A673 (cell line): ENCODE measurements at regions not wholly inside any gene's neighbourhood (a gene's known extent, or its start where the extent isn't known, plus 50 kb on each side); places are given as distances from the start of the nearest gene placed in this dataset.
"Not testable (repeated sequence)": the region's sequence is repeated elsewhere in the genome, so short reads cannot be mapped to it uniquely, and the experiment has no call there.

Experiments used
- BruUV-seq: library from RNA; stranded (reverse); fragments of 400-500 nt; replicated peaks from 2 replicates; lab custom pipeline; 2021; lab: Mats Ljungman, UMichigan
- CTCF ChIA-PET: fragments of 300-600 bp; sonication (Branson Sonifier 250); formaldehyde crosslinking; loops from one replicate; lab custom pipeline; 2022; ENCODE audit warnings: antibody characterized with exemption; lab: Charles Lee
- POLR2A ChIA-PET: fragments of 300-600 bp; sonication (Branson Sonifier 250); formaldehyde crosslinking; loops from one replicate; lab custom pipeline; 2022; ENCODE audit warnings: antibody characterized with exemption; ENCODE audit not compliant: low non-redundant PET; lab: Charles Lee
- DNase-seq: peaks from one replicate; pipeline ENCODE4 v3.0.0-alpha.2; 2015; ENCODE audit warnings: low spot score
- H3K27ac ChIP-seq: fragments of 200-600 bp; sonication (generic); 2 replicates; pipeline ENCODE4 v1.5.1; 2016; ENCODE audit warnings: mixed run types, low read depth, mild to moderate bottlenecking, mixed read lengths, antibody characterized with exemption, low read length; ENCODE audit not compliant: poor library complexity, severe bottlenecking
- H3K27me3 ChIP-seq: fragments of 200-600 bp; sonication (generic); replicated peaks from 2 replicates; pipeline ENCODE4 v1.6.1; 2017; ENCODE audit warnings: mixed run types, low read depth, mild to moderate bottlenecking, mixed read lengths, antibody characterized with exemption, low read length; ENCODE audit not compliant: insufficient read depth, poor library complexity
- H3K36me3 ChIP-seq: fragments of 200-600 bp; sonication (generic); 2 replicates; pipeline ENCODE4 v1.6.1; 2016; ENCODE audit warnings: mixed run types, mild to moderate bottlenecking, mixed read lengths, antibody characterized with exemption, low read length; ENCODE audit not compliant: insufficient read depth, poor library complexity, severe bottlenecking
- H3K4me1 ChIP-seq: fragments of 200-600 bp; sonication (generic); 2 replicates; pipeline ENCODE4 v1.6.1; 2017; ENCODE audit warnings: mixed run types, mild to moderate bottlenecking, mixed read lengths, antibody characterized with exemption, low read length; ENCODE audit not compliant: insufficient read depth, poor library complexity, severe bottlenecking
- H3K4me3 ChIP-seq: fragments of 200-600 bp; sonication (generic); 2 replicates; pipeline ENCODE4 v1.5.1; 2016; ENCODE audit warnings: low read depth, mixed run types, mild to moderate bottlenecking, mixed read lengths, low read length; ENCODE audit not compliant: poor library complexity, severe bottlenecking
- H3K9me3 ChIP-seq: fragments of 200-600 bp; sonication (generic); 2 replicates; pipeline ENCODE4 v1.6.1; 2016; ENCODE audit warnings: mixed run types, low read depth, mild to moderate bottlenecking, mixed read lengths, antibody characterized with exemption, low read length; ENCODE audit not compliant: poor library complexity, severe bottlenecking
- EZH2 ChIP-seq: fragments of 200-600 bp; sonication (generic); IDR thresholded peaks from 2 replicates; pipeline ENCODE4 v1.6.1; 2017; ENCODE audit warnings: borderline replicate concordance, low read depth, mild to moderate bottlenecking, mixed read lengths, antibody characterized with exemption, low read length; ENCODE audit not compliant: poor library complexity, severe bottlenecking
- intact Hi-C: fragments of 100-400 bp; cut with micrococcal nuclease; formaldehyde crosslinking; loops from one replicate; pipeline ENCODE4 v1.10.0; 2022; ENCODE audit not compliant: unreplicated experiment
- TF ChIP-seq, protein P1 (sequence below): fragments of 300-800, 200-600 bp; sonication (generic); conservative IDR thresholded peaks from 2 replicates; pipeline ENCODE4 v1.5.1; 2017; ENCODE audit warnings: low read depth, mild to moderate bottlenecking, antibody characterized with exemption, low read length, moderate library complexity, mixed read lengths

DNA sequence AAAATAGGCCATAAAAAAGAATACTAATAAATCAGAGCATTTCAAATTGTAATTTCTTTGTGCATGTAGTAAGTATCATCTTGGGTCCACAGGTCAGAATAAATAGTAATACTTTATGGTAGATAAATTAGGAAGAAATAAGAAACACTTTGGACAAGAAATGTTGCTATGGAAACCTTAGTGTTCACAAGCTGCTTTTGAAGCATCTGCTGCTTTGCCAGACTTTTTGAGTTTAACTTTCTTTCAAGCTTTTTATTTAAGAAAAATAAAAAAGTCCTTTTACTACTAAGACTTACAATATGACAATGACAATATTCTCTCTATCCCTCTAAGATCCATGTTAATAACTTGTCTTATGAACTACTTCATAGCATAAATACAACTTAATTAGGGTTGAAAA lies 690.7 kb upstream of the FSHR start:
- ChIA-PET CTCF (no interaction called here), POLR2A (no interaction called here)
- Histone ChIP-seq H3K4me1 (no peaks in the 10 kb centered on the region), H3K36me3 (no peaks in the 10 kb centered on the region), H3K4me3 (no peak overlapping the region), H3K27me3 (no peaks in the 10 kb centered on the region), H3K9me3 (no peaks in the 10 kb centered on the region), H3K27ac (no peak overlapping the region)
- TF ChIP-seq EZH2, result no peak
- TF ChIP-seq, protein P1, sequence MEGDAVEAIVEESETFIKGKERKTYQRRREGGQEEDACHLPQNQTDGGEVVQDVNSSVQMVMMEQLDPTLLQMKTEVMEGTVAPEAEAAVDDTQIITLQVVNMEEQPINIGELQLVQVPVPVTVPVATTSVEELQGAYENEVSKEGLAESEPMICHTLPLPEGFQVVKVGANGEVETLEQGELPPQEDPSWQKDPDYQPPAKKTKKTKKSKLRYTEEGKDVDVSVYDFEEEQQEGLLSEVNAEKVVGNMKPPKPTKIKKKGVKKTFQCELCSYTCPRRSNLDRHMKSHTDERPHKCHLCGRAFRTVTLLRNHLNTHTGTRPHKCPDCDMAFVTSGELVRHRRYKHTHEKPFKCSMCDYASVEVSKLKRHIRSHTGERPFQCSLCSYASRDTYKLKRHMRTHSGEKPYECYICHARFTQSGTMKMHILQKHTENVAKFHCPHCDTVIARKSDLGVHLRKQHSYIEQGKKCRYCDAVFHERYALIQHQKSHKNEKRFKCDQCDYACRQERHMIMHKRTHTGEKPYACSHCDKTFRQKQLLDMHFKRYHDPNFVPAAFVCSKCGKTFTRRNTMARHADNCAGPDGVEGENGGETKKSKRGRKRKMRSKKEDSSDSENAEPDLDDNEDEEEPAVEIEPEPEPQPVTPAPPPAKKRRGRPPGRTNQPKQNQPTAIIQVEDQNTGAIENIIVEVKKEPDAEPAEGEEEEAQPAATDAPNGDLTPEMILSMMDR, result no peak
- BruUV-seq, result no TSS peak
- intact Hi-C loops, result no loop called here
- no peak for DNase-seq

DNA sequence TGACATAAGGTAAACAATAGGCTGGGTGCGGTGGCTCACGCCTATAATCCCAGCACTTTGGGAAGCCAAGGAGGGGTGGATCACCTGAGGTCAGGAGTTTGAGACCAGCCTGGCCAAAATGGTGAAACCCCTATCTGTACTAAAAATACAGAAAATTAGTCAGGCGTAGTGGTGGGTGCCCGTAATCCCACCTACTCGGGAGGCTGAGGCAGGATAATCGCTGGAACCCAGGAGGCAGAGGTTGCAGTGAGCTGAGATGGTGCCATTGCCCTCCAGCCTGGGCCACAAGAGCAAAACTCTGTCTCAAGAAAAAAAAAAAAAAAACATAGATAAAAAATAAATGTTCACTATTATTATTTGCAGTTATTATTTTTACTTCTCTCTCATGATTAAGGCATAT lies 689.8 kb upstream of the FSHR start:
- POLR2A ChIA-PET, H3K4me1 ChIP-seq, H3K27me3 ChIP-seq, intact Hi-C loops, H3K36me3 ChIP-seq, H3K4me3 ChIP-seq, CTCF ChIA-PET, H3K27ac ChIP-seq, H3K9me3 ChIP-seq, BruUV-seq, DNase-seq: not testable (repeated sequence)

DNA sequence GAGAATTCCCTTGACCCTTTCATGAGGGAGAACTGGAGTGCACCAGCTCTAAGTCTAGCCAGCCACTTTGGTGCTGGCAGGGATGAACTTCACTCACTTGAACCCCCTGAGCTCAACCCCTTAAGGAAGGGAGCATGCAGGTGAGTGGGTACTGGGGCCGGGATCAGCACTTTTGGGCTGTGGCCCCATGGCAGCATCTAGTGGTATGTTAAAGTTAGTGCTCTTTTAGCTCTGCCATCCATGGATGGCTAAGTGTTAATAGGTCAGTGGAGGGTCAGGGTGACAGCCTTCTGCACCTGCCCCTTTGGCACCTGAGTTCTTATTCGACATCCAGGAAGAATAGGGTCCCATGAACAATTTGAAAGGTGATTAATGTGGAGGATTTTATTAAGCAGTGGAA lies 689.0 kb upstream of the FSHR start:
- Histone ChIP-seq H3K27ac (no peak overlapping the region), H3K9me3 (no peaks in the 10 kb centered on the region), H3K27me3 (no peaks in the 10 kb centered on the region), H3K4me3 (no peak overlapping the region), H3K36me3 (no peaks in the 10 kb centered on the region), H3K4me1 (no peaks in the 10 kb centered on the region)
- intact Hi-C loops, result no loop called here
- ChIA-PET CTCF (no interaction called here), POLR2A (no interaction called here)
- TF ChIP-seq EZH2, result no peak
- TF ChIP-seq, protein P1, result no peak
- no peak for DNase-seq
- no TSS peak for BruUV-seq

DNA sequence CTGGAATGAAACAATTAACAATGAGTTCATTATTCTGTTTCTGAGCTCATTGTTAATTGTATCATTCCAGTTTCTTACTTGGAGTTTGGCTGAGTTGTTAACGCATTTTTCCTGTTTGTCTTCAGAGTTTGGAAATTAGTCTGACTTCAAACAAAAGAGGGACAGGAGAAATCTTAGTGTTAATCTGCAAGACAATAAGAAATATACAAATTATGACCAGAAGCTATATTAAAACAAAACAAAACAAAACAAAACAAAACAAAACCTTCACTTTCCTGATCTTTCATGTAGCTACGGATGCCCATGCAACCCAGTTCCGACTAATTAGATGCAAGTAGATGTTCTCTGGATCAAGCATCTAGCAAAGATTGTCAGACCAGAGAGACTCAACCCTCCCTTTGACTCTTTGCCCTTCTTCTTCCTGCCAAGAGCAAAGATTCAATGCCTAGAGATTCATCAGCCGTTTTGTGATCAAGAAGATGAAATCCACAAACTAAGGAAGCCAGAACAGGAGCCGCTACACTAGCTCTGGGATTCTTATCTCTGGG lies 686.2 kb upstream of the FSHR start:
- intact Hi-C loops, result no loop called here
- CTCF ChIA-PET, result no interaction called here

More for the DNA sequence above, 686.2 kb upstream of the FSHR start:
- no peaks in the 10 kb centered on the region for H3K4me1 ChIP-seq
- no peaks in the 10 kb centered on the region for H3K9me3 ChIP-seq
- DNase-seq, result no peak
- BruUV-seq, result no TSS peak
- TF ChIP-seq EZH2, result no peak
- TF ChIP-seq, protein P1, result no peak
- H3K4me3 ChIP-seq, result no peak overlapping the region
- no peak overlapping the region for H3K27ac ChIP-seq
- H3K27me3 ChIP-seq, result no peaks in the 10 kb centered on the region
- POLR2A ChIA-PET, result no interaction called here
- no peaks in the 10 kb centered on the region for H3K36me3 ChIP-seq
